ENCODE measurements at regions not wholly inside any gene's neighbourhood (a gene's known extent, or its start where the extent isn't known, plus 50 kb on each side); places are given as distances from the start of the nearest gene placed in this dataset.
A peak's percentile ranks its signal among the peaks of the same experiment; 100 is the strongest.

DNA sequence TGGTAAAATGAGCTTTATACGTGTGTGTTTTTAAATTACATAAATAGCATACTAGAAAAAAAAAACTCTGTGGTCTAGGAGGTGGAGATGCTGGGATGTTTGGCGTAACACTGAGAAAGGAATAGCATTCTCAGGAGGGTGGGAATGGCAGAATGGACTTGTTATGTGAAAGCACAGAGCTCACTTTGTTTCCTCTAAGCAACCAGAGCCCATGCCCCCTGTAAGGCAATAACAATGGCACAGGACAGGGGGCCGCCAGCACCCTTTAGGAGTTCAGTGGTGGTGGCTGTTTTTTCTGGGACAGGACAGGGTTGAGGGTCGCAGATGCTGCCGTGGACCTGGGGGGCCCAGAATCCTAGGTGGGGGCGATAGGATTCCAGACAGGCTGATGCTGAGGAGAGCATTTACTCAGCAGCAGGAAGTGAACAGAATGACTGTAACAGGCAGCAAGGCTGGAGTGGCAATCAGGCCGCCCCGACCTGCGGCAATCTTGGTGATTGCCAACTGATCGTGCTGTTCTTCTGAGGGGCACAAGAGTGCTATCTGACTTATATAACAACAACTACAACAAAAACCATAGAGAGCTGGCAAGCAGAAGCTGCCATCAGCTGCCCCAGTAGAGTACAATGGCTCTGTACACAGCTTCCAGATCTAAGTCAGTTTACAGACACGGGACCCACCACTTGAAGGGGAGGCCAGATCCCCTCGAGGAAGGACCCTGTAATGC is 160.4 kb downstream of the UACA start:
- DNase-seq = no peak
- peaks cover 11% of the 10 kb centered on the region for H3K27me3 Mint-ChIP-seq (ENCODE audit: insufficient read depth)
- no peak overlapping the region for H3K27ac Mint-ChIP-seq
- H3K9me3 Mint-ChIP-seq = no peaks in the 10 kb centered on the region; the same call in 1 of the 2 replicates
- TF ChIP-seq, protein P1, sequence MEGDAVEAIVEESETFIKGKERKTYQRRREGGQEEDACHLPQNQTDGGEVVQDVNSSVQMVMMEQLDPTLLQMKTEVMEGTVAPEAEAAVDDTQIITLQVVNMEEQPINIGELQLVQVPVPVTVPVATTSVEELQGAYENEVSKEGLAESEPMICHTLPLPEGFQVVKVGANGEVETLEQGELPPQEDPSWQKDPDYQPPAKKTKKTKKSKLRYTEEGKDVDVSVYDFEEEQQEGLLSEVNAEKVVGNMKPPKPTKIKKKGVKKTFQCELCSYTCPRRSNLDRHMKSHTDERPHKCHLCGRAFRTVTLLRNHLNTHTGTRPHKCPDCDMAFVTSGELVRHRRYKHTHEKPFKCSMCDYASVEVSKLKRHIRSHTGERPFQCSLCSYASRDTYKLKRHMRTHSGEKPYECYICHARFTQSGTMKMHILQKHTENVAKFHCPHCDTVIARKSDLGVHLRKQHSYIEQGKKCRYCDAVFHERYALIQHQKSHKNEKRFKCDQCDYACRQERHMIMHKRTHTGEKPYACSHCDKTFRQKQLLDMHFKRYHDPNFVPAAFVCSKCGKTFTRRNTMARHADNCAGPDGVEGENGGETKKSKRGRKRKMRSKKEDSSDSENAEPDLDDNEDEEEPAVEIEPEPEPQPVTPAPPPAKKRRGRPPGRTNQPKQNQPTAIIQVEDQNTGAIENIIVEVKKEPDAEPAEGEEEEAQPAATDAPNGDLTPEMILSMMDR (IDR thresholded peaks at IDR 0.05) = no peak
- H3K4me1 Mint-ChIP-seq (ENCODE audit: low read depth) = peaks cover 31% of the 10 kb centered on the region
- no peak overlapping the region for H3K4me3 Mint-ChIP-seq
- H3K36me3 Mint-ChIP-seq (ENCODE audit: low read depth) = peaks cover 10% of the 10 kb centered on the region; the same call in 1 of the 2 replicates

DNA sequence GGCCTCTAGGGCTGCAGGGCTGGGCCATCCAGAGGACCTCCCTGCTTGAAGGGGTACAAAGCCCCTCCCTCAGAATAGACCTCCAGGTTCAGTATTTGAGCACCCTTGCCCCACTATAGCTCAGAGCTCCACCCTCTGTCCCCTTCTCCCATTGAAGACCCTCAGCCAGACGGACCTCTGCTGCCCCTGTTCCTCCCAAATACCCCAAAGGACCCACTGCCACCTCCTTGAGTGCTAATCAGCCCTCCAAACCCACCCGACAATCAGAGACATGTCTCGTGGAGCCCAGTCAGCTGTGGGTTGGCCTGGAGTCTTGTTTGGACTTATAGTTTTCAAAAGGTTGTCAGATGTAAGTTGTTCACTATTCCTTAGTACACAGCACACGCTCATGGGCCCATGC is 161.1 kb downstream of the UACA start:
- H3K9me3 Mint-ChIP-seq = no peaks in the 10 kb centered on the region; the same call in 1 of the 2 replicates
- peaks cover 10% of the 10 kb centered on the region; the same call in 1 of the 2 replicates for H3K36me3 Mint-ChIP-seq (ENCODE audit: low read depth)
- peaks cover 29% of the 10 kb centered on the region for H3K4me1 Mint-ChIP-seq (ENCODE audit: low read depth)
- peaks cover 7% of the 10 kb centered on the region for H3K27me3 Mint-ChIP-seq (ENCODE audit: insufficient read depth)
- TF ChIP-seq, protein P1 (IDR thresholded peaks at IDR 0.05) = no peak
- no peak overlapping the region for H3K27ac Mint-ChIP-seq
- no peak for DNase-seq
- no peak overlapping the region for H3K4me3 Mint-ChIP-seq

DNA sequence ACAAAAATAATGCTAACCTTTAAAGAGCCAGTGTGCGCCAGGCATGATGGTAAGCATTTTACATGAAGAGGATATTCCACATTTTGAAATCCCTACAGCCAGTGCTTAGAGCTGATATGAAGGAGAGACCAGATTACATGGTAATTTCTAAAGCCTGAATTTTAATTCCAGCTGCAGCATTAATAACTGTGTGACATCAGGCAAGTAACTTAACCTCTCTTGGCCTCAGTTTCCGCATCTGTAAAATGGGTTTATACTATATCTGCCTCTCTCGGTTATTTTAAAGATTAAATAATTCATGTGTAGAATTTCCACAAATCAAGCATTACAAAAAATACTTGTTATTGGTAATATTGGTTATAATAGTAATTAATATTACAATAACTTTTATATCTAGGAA is 165.4 kb downstream of the UACA start:
- Mint-ChIP-seq H3K4me1 (ENCODE audit: low read depth) (peaks cover 23% of the 10 kb centered on the region), H3K4me3 (no peak overlapping the region), H3K27ac (no peak overlapping the region), H3K36me3 (ENCODE audit: low read depth) (peaks cover 37% of the 10 kb centered on the region), H3K9me3 (peaks cover 29% of the 10 kb centered on the region), H3K27me3 (ENCODE audit: insufficient read depth) (peaks cover 12% of the 10 kb centered on the region)
- TF ChIP-seq, protein P1 (IDR thresholded peaks at IDR 0.05) = no peak
- DNase-seq = no peak

DNA sequence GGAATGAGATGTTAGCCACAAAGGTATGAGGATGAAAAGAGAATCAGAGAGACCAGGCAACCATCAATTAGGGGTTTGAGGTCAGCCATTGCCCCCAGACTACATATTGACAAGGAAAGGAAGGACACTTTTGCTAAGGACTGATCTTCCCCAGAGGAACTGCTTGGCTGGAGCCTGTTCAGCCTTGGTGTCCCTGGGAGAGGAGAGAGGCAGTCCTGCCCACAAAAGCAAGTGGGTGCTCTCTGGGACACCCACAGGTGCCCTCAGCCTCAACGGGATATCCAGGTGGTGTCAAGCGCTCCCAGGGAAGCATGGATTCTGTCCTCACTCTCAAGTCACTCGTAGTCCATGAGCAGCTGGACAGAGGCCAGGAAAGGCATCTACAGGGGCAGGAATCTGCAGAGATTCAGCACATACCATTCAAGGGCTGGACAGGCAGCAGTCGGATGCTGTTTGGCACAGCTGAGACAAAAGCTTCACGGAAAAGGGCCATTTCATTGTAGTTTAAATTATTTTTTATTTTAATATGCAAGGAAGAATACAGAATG is 166.2 kb downstream of the UACA start:
- peak overlapping the region; percentile 60 for H3K4me3 Mint-ChIP-seq
- peaks cover 23% of the 10 kb centered on the region for H3K4me1 Mint-ChIP-seq (ENCODE audit: low read depth)
- peak; percentile 26 for DNase-seq
- H3K9me3 Mint-ChIP-seq = peaks cover 29% of the 10 kb centered on the region
- H3K36me3 Mint-ChIP-seq (ENCODE audit: low read depth) = peaks cover 37% of the 10 kb centered on the region
- H3K27ac Mint-ChIP-seq = no peak overlapping the region
- peaks cover 10% of the 10 kb centered on the region for H3K27me3 Mint-ChIP-seq (ENCODE audit: insufficient read depth)
- TF ChIP-seq, protein P1 (IDR thresholded peaks at IDR 0.05) = no peak

DNA sequence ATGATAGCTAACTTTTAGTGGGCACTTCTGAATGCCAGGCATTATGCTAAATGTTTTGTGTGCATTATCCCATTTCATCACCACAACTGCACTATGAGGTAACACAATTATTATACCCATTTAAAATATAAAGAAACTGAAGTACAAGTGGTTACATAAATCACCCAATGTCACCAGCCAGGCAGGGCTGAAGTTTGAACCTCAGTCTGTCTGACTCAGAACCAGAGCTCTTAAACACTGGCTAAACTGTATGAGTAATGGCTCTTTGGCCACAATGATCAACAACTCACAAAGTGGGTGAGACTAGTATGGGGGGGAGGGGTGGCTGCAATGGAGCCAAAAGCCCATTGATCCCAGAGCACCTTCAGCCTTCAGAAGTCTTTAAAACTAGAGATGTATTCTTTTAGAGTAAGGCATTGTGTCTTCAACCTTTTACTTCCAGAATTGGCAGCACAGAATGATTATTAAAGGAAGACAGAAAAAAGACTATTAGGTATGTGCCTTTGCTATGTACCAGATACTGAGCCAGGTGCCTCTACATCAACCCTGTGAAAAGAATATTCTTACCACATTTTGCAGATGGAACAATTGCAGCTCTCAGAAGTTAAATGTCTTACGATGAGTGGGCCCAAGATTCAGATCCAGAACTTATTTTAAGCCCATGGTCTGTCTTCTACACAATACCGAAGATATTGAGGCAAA is 166.9 kb downstream of the UACA start:
- Mint-ChIP-seq H3K27me3 (ENCODE audit: insufficient read depth) (peaks cover 7% of the 10 kb centered on the region; the same call in 1 of the 2 replicates), H3K36me3 (ENCODE audit: low read depth) (peaks cover 40% of the 10 kb centered on the region), H3K4me3 (peak overlapping the region; percentile 60), H3K9me3 (peaks cover 29% of the 10 kb centered on the region), H3K4me1 (ENCODE audit: low read depth) (peaks cover 23% of the 10 kb centered on the region), H3K27ac (peak overlapping the region; percentile 58)
- TF ChIP-seq, protein P1 (IDR thresholded peaks at IDR 0.05) = no peak
- DNase-seq = peak; percentile 88
